Sigmoid colon (tissue), 6 donors: ENCODE measurements at regions not wholly inside any gene's neighbourhood (a gene's known extent, or its start where the extent isn't known, plus 50 kb on each side); places are given as distances from the start of the nearest gene placed in this dataset.
A peak's percentile ranks its signal among the peaks of the same experiment; 100 is the strongest.

Experiments used
- DNase-seq: peaks from one replicate; pipeline ENCODE4 v3.0.0-alpha.2; 2019
- H3K27ac ChIP-seq, 4 donors: fragments of 200-600 bp; sonication (generic); one replicate each; pipeline ENCODE4 v1.5.1; 2016 to 2019; ENCODE audit warnings: mild to moderate bottlenecking in 1 of 4
- H3K27me3 ChIP-seq, 3 donors: fragments of 200-600 bp; sonication (generic); one replicate each; pipeline ENCODE4 v1.5.1; 2019; ENCODE audit warnings: mild to moderate bottlenecking in 1 of 3
- H3K36me3 ChIP-seq, 4 donors: fragments of 200-600 bp; sonication (generic); one replicate each; pipeline ENCODE4 v1.5.1; 2016 to 2019
- H3K4me1 ChIP-seq, 4 donors: fragments of 200-600 bp; sonication (generic); one replicate each; pipeline ENCODE4 v1.5.1; 2017 to 2019
- H3K4me3 ChIP-seq, 4 donors: fragments of 200-600 bp; sonication (generic); one replicate each; pipeline ENCODE4 v1.5.1; 2017 to 2019; ENCODE audit warnings: mild to moderate bottlenecking in 2 of 4, moderate library complexity in 1 of 4
- H3K9me3 ChIP-seq, 4 donors: fragments of 200-600 bp in 3 of 4; sonication (generic) in 3 of 4; one replicate each; pipeline versions ENCODE4 v1.5.1 to v1.6.1; 2013 to 2019
- CTCF ChIP-seq, 4 experiments: fragments of 450-650 bp in 3 of 4; fragments of 200-600 bp in 1 of 4; IDR thresholded peaks; one replicate each; pipeline ENCODE4 v1.5.1; 2016 to 2019; ENCODE audit warnings: antibody characterized with exemption in 4 of 4, mild to moderate bottlenecking in 3 of 4, moderate library complexity in 2 of 4
- EP300 ChIP-seq, 4 donors: sonication (generic); formaldehyde crosslinking; IDR thresholded peaks; one replicate each; pipeline ENCODE4 v1.6.1; 2017; ENCODE audit warnings: antibody characterized with exemption in 4 of 4
- POLR2A ChIP-seq, 2 donors: fragments of 450-650 bp; IDR thresholded peaks; one replicate each; pipeline ENCODE4 v1.6.1; 2016; ENCODE audit warnings: antibody characterized with exemption in 2 of 2, mild to moderate bottlenecking in 2 of 2, moderate library complexity in 2 of 2
- POLR2AphosphoS5 ChIP-seq, 4 donors: sonication (generic); formaldehyde crosslinking; IDR thresholded peaks; one replicate each; pipeline ENCODE4 v1.6.1; 2017; ENCODE audit warnings: antibody characterized with exemption in 4 of 4
- WGBS, 2 donors: extraction: QIAGEN DNeasy Blood & Tissue Kit; methylation state at CpG; one replicate each; pipeline ENCODE4 v1.1.7; 2013; 5-methylcytosine and 5-hydroxymethylcytosine counted together
- intact Hi-C: fragments of 100-400 bp; cut with DNase I; formaldehyde crosslinking; loops from one replicate; pipeline ENCODE4 v1.15.1; 2023
- donor health status: healthy with polysubstance abuse.
- donor health status: healthy.

GRCh38 chr1:219812491-219813203 is 115.7 kb downstream of the SLC30A10 start:
- intact Hi-C loops, result loop anchor here (5.0 kb wide), 2 partner anchors 150 to 1480 kb away; no protein-coding TSS in a partner anchor
- WGBS, 2 donors, result 14 to 23% methylated on average over 4 of the region's 4 CpGs

GRCh38 chr1:219812086-219812485 is 116.3 kb downstream of the SLC30A10 start:
- intact Hi-C loops, result loop anchor here (5.0 kb wide), 2 partner anchors 150 to 1480 kb away; no protein-coding TSS in a partner anchor
- WGBS, 2 donors, result 21 to 47% methylated on average over 4 of the region's 4 CpGs
- no peak for TF ChIP-seq EP300 (IDR thresholded peaks at IDR 0.05)
- Histone ChIP-seq H3K36me3 (no peaks in the 10 kb centered on the region), H3K27me3 (peaks cover 0 to 3% (median 0%) of the 10 kb centered on the region in 3 donors), H3K27ac (no peak overlapping the region), H3K4me3 (no peak overlapping the region), H3K4me1 (peaks cover 0 to 9% (median 0%) of the 10 kb centered on the region in 4 donors), H3K9me3 (no peaks in the 10 kb centered on the region)
- no peak for DNase-seq

More at GRCh38 chr1:219812491-219813203, 115.7 kb downstream of the SLC30A10 start:
- H3K27me3 ChIP-seq, result peaks cover 0 to 3% (median 0%) of the 10 kb centered on the region in 3 donors
- H3K27ac ChIP-seq, result no peak overlapping the region
- no peaks in the 10 kb centered on the region for H3K9me3 ChIP-seq
- H3K4me1 ChIP-seq, result peaks cover 0 to 9% (median 0%) of the 10 kb centered on the region in 4 donors
- H3K4me3 ChIP-seq, result no peak overlapping the region
- TF ChIP-seq CTCF (IDR thresholded peaks at IDR 0.05), result peak; percentile 18 to 59 (median 46)
- no peak for TF ChIP-seq POLR2A (IDR thresholded peaks at IDR 0.05)
- TF ChIP-seq EP300 (IDR thresholded peaks at IDR 0.05), result no peak
- no peak for DNase-seq
- no peaks in the 10 kb centered on the region for H3K36me3 ChIP-seq

- H3K9me3 ChIP-seq, result no peaks in the 10 kb centered on the region
- no peaks in the 10 kb centered on the region for H3K36me3 ChIP-seq
- 74 to 76% methylated on average over 5 of the region's 5 CpGs for WGBS, 2 donors
- no peak overlapping the region for H3K4me3 ChIP-seq
- no peak overlapping the region for H3K27ac ChIP-seq
- peaks cover 0 to 9% (median 0%) of the 10 kb centered on the region in 4 donors for H3K4me1 ChIP-seq
- TF ChIP-seq POLR2A (IDR thresholded peaks at IDR 0.05) (no peak), EP300 (IDR thresholded peaks at IDR 0.05) (no peak), CTCF (IDR thresholded peaks at IDR 0.05) (no peak), POLR2AphosphoS5 (IDR thresholded peaks at IDR 0.05) (no peak)
- DNase-seq, result no peak
- H3K27me3 ChIP-seq, result no peaks in the 10 kb centered on the region
- intact Hi-C loops, result loop anchor here (5.0 kb wide), 2 partner anchors 148 to 1478 kb away; no protein-coding TSS in a partner anchor
These were observed 117.9 kb downstream of the SLC30A10 start for GRCh38 chr1:219810451-219810850.

GRCh38 chr1:219808790-219809189 is 119.6 kb downstream of the SLC30A10 start:
- Histone ChIP-seq H3K4me3 (no peak overlapping the region), H3K4me1 (peaks cover 0 to 9% (median 0%) of the 10 kb centered on the region in 4 donors), H3K27ac (no peak overlapping the region), H3K9me3 (no peaks in the 10 kb centered on the region), H3K27me3 (no peaks in the 10 kb centered on the region), H3K36me3 (no peaks in the 10 kb centered on the region)
- DNase-seq, result no peak
- intact Hi-C loops, result no loop called here
- TF ChIP-seq CTCF (IDR thresholded peaks at IDR 0.05), result no peak
- no peak for TF ChIP-seq POLR2AphosphoS5 (IDR thresholded peaks at IDR 0.05)
- TF ChIP-seq POLR2A (IDR thresholded peaks at IDR 0.05), result no peak
- TF ChIP-seq EP300 (IDR thresholded peaks at IDR 0.05), result no peak
- WGBS, 2 donors, result 79 to 88% methylated on average over 7 of the region's 7 CpGs

- H3K4me3 ChIP-seq, result no peak overlapping the region
- DNase-seq, result no peak
- intact Hi-C loops, result no loop called here
- no peak overlapping the region for H3K27ac ChIP-seq
- no peak for TF ChIP-seq CTCF (IDR thresholded peaks at IDR 0.05)
- no peak for TF ChIP-seq POLR2AphosphoS5 (IDR thresholded peaks at IDR 0.05)
- H3K27me3 ChIP-seq, result no peaks in the 10 kb centered on the region
- WGBS, 2 donors, result 76 to 84% methylated on average over 2 of the region's 2 CpGs
- H3K9me3 ChIP-seq, result no peaks in the 10 kb centered on the region
- H3K36me3 ChIP-seq, result no peaks in the 10 kb centered on the region
- no peaks in the 10 kb centered on the region for H3K4me1 ChIP-seq
These were observed 121.7 kb downstream of the SLC30A10 start for GRCh38 chr1:219806642-219807041.
